ENCODE measurements at regions not wholly inside any gene's neighbourhood (a gene's known extent, or its start where the extent isn't known, plus 50 kb on each side); places are given as distances from the start of the nearest gene placed in this dataset.

DNA sequence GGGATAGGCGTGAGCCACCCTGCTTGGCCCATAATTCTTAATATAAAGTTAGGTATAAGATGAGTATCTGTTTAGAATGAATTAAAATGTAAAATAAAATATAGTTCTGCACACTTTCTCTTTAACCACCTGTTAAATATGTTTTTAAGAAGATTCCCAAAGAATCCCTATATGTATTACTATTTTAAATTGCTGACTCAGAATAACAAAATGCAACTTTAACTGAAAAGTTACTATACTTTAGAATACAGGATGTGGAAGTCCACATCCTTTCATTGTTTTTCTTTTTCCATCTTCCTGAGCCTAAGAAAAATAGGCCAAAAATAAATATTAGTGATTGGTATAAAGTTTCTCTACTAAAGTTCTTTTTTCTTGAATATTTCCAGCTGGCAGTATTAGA lies 325.6 kb upstream of the EYS start:
- Histone ChIP-seq H3K4me3 (ENCODE audit: extremely low read depth in 1 of 4, insufficient read depth in 2 of 4, low read depth in 3 of 4, low read length in 4 of 4) (no peak overlapping the region), H2BK20ac (ENCODE audit: low read length) (no peak overlapping the region), H3K56ac (replicated peaks; ENCODE audit: insufficient read length, low read depth, low read length) (no peak overlapping the region), H3K4ac (replicated peaks; ENCODE audit: insufficient read length, low read depth, low read length) (no peak overlapping the region), H3K4me1 (replicated peaks in 1 of 4; ENCODE audit: control insufficient read depth in 3 of 4, insufficient read depth in 4 of 4, low read length in 3 of 4) (no peaks in the 10 kb centered on the region), H2BK5ac (ENCODE audit: low read depth, low read length) (no peak overlapping the region), H3K4me2 (ENCODE audit: insufficient read depth in 1 of 2, low read depth in 2 of 2, low read length in 2 of 2) (no peak overlapping the region), H4K20me1 (replicated peaks in 1 of 2; ENCODE audit: control insufficient read depth in 1 of 2, insufficient read depth in 2 of 2, low read length in 2 of 2) (no peaks in the 10 kb centered on the region), H2BK12ac (ENCODE audit: low read depth, low read length) (no peak overlapping the region), H3K23ac (ENCODE audit: insufficient read length) (no peak overlapping the region), H3K14ac (ENCODE audit: insufficient read length) (no peak overlapping the region), H3K9me3 (ENCODE audit: insufficient read depth in 2 of 2, low read depth in 1 of 2, low read length in 1 of 2) (no peaks in the 10 kb centered on the region), H4K8ac (ENCODE audit: extremely low read depth, insufficient read depth, low read length) (no peak overlapping the region), H3K27me3 (replicated peaks in 1 of 4; ENCODE audit: control insufficient read depth in 3 of 4, extremely low read depth in 1 of 4, insufficient read depth in 3 of 4, low read length in 3 of 4) (no peaks in the 10 kb centered on the region), H3K23me2 (ENCODE audit: low read depth, low read length) (no peaks in the 10 kb centered on the region), H2AK5ac (ENCODE audit: low read depth, low read length) (no peak overlapping the region), H4K91ac (replicated peaks; ENCODE audit: insufficient read length, low read length) (no peak overlapping the region), H3K9ac (replicated peaks in 1 of 4; ENCODE audit: extremely low read depth in 1 of 4, low read depth in 3 of 4, low read length in 3 of 4) (no peak overlapping the region), H2AFZ (ENCODE audit: low read length) (no peak overlapping the region), H2BK15ac (ENCODE audit: low read length) (no peak overlapping the region), H3K18ac (ENCODE audit: extremely low read depth, low read length) (no peak overlapping the region), H2BK120ac (replicated peaks; ENCODE audit: low read depth, low read length) (no peak overlapping the region), H3K36me3 (ENCODE audit: control insufficient read depth in 2 of 4, insufficient read depth in 4 of 4, low read length in 3 of 4) (no peaks in the 10 kb centered on the region), H4K5ac (ENCODE audit: insufficient read length, low read depth, low read length) (no peak overlapping the region), H3K79me1 (ENCODE audit: low read depth, low read length) (no peaks in the 10 kb centered on the region), H3K79me2 (ENCODE audit: control insufficient read depth in 1 of 2, insufficient read depth in 2 of 2, low read length in 2 of 2) (no peaks in the 10 kb centered on the region), H3K27ac (ENCODE audit: low read depth, low read length) (no peak overlapping the region)
- WGBS, 2 experiments (ENCODE audit: extremely low coverage in 1 of 2, insufficient coverage in 1 of 2, insufficient read length in 1 of 2, insufficient replicate concordance in 2 of 2, low coverage in 1 of 2, low lambda C conversion rate in 2 of 2, missing lambda C conversion rate in 1 of 2), result 93% methylated on average over 1 of the region's 1 CpG; no CpG with 5 or more reads in 1 of the 2 experiments
- ChIA-PET POLR2A (ENCODE audit: partially characterized antibody) (no interaction called here), CTCF (ENCODE audit: partially characterized antibody) (no interaction called here)
- no peak for TF ChIP-seq GABPA (IDR thresholded peaks at IDR 0.05; ENCODE audit: borderline replicate concordance, insufficient read depth, low read length)
- no peak for TF ChIP-seq RBBP5 (IDR thresholded peaks at IDR 0.05; ENCODE audit: borderline replicate concordance, low read depth, low read length)
- TF ChIP-seq, protein P1, sequence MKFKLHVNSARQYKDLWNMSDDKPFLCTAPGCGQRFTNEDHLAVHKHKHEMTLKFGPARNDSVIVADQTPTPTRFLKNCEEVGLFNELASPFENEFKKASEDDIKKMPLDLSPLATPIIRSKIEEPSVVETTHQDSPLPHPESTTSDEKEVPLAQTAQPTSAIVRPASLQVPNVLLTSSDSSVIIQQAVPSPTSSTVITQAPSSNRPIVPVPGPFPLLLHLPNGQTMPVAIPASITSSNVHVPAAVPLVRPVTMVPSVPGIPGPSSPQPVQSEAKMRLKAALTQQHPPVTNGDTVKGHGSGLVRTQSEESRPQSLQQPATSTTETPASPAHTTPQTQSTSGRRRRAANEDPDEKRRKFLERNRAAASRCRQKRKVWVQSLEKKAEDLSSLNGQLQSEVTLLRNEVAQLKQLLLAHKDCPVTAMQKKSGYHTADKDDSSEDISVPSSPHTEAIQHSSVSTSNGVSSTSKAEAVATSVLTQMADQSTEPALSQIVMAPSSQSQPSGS (IDR thresholded peaks at IDR 0.05; ENCODE audit: low read length), result no peak
- TF ChIP-seq MAFK (IDR thresholded peaks at IDR 0.05; ENCODE audit: low read depth, low read length), result no peak
- no peak for TF ChIP-seq BCL11A (IDR thresholded peaks at IDR 0.05; ENCODE audit: low read depth in 2 of 2, low read length in 2 of 2)
- no peak for TF ChIP-seq SP4 (IDR thresholded peaks at IDR 0.05; ENCODE audit: low read length)
- TF ChIP-seq E2F6 (IDR thresholded peaks at IDR 0.05), result no peak
- TF ChIP-seq POLR2AphosphoS5 (IDR thresholded peaks at IDR 0.05; ENCODE audit: low read depth, low read length), result no peak
- TF ChIP-seq RFX5 (IDR thresholded peaks at IDR 0.05; ENCODE audit: borderline replicate concordance, low read depth, low read length), result no peak
- TF ChIP-seq EGR1 (IDR thresholded peaks at IDR 0.05; ENCODE audit: borderline replicate concordance, low read depth, low read length), result no peak
- FAIRE-seq (no peak), DNase-seq (ENCODE audit: low read depth in 1 of 2, low spot score in 2 of 2) (no peak)

Data from H1 (cell line).